ENCODE measurements at regions not wholly inside any gene's neighbourhood (a gene's known extent, or its start where the extent isn't known, plus 50 kb on each side); places are given as distances from the start of the nearest gene placed in this dataset.

- TF ChIP-seq CTCF (IDR thresholded peaks at IDR 0.05) (no peak), POLR2AphosphoS5 (IDR thresholded peaks at IDR 0.05) (no peak)
These were observed 840.1 kb upstream of the SLITRK5 start for GRCh38 chr13:86831084-86831483.
